Neural progenitor cell (in vitro differentiated cells): ENCODE measurements at regions not wholly inside any gene's neighbourhood (a gene's known extent, or its start where the extent isn't known, plus 50 kb on each side); places are given as distances from the start of the nearest gene placed in this dataset.

Experiments
- EZH2 ChIP-seq: fragments of 200-600 bp; sonication (generic); IDR thresholded peaks from 2 replicates; pipeline ENCODE4 v1.6.1; 2017; ENCODE audit warnings: antibody characterized with exemption, mild to moderate bottlenecking, moderate library complexity
- EZH2phosphoT487 ChIP-seq: fragments of 200-600 bp; sonication (generic); IDR thresholded peaks from 2 replicates; pipeline ENCODE4 v1.6.1; 2017; ENCODE audit warnings: antibody characterized with exemption
- TF ChIP-seq, protein P1 (sequence below): fragments of 200-600 bp; sonication (generic); IDR thresholded peaks from 2 replicates; pipeline ENCODE4 v1.5.1; 2017; ENCODE audit warnings: antibody characterized with exemption, mild to moderate bottlenecking

DNA sequence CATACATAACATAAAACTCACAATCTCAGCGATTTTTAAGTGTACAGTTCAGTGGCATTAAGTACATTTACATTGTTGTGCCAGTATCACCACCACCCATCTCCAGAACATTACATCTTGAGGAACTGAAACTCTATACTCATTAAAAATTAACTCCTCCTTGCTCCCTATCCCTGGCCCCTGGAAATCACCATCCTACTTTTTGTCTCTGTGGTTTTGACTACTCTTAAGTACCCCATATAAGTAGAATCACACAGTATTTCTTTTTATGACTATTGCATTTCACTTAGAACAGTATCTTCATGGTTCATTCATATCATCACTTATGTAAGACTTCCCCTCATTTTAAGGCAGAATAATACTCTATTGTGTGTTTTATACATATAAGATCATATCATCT, 1108.1 kb downstream of the GRIK2 start:
- TF ChIP-seq EZH2phosphoT487 (no peak), EZH2 (no peak)
- TF ChIP-seq, protein P1, sequence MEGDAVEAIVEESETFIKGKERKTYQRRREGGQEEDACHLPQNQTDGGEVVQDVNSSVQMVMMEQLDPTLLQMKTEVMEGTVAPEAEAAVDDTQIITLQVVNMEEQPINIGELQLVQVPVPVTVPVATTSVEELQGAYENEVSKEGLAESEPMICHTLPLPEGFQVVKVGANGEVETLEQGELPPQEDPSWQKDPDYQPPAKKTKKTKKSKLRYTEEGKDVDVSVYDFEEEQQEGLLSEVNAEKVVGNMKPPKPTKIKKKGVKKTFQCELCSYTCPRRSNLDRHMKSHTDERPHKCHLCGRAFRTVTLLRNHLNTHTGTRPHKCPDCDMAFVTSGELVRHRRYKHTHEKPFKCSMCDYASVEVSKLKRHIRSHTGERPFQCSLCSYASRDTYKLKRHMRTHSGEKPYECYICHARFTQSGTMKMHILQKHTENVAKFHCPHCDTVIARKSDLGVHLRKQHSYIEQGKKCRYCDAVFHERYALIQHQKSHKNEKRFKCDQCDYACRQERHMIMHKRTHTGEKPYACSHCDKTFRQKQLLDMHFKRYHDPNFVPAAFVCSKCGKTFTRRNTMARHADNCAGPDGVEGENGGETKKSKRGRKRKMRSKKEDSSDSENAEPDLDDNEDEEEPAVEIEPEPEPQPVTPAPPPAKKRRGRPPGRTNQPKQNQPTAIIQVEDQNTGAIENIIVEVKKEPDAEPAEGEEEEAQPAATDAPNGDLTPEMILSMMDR = no peak
